ENCODE measurements at regions not wholly inside any gene's neighbourhood (a gene's known extent, or its start where the extent isn't known, plus 50 kb on each side); places are given as distances from the start of the nearest gene placed in this dataset.

- TF ChIP-seq POLR2AphosphoS5 (IDR thresholded peaks at IDR 0.05; ENCODE audit: low read depth, low read length) (no peak), SIN3A (IDR thresholded peaks at IDR 0.05; ENCODE audit: borderline replicate concordance, insufficient read depth, low read length) (no peak), REST (IDR thresholded peaks at IDR 0.05; ENCODE audit: insufficient read depth in 1 of 2, low read depth in 2 of 2, low read length in 2 of 2) (no peak), FOXP2 (optimal IDR thresholded peaks at IDR 0.05; ENCODE audit: borderline replicate concordance, extremely low read depth, extremely low read length, insufficient read depth) (no peak)
These were observed 194.3 kb downstream of the MYCN start for GRCh38 chr2:16134436-16135165.
